OCI-LY1 (cell line): ENCODE measurements at regions not wholly inside any gene's neighbourhood (a gene's known extent, or its start where the extent isn't known, plus 50 kb on each side); places are given as distances from the start of the nearest gene placed in this dataset.

Experiments used
- H2AFZ ChIP-seq: fragments of 200-600 bp; sonication (generic), shearing (Covaris generic); 2 replicates; pipeline ENCODE4 v1.6.0; 2014; ENCODE audit warnings: antibody characterized with exemption, mild to moderate bottlenecking, low read length
- H3F3A ChIP-seq: fragments of 200-600 bp; sonication (generic), shearing (Covaris generic); 2 replicates; pipeline ENCODE4 v1.6.0; 2014; ENCODE audit warnings: mild to moderate bottlenecking, antibody characterized with exemption, low read length, moderate library complexity; ENCODE audit not compliant: insufficient read depth
- H3K27ac ChIP-seq: fragments of 200-600 bp; sonication (generic); 2 replicates; pipeline ENCODE4 v1.5.1; 2014; ENCODE audit warnings: low read length, mixed run types, mild to moderate bottlenecking, low read depth; ENCODE audit not compliant: poor library complexity, severe bottlenecking
- H3K27me3 ChIP-seq: fragments of 200-600 bp; sonication (generic); 2 replicates; pipeline ENCODE4 v1.6.0; 2014; ENCODE audit warnings: antibody characterized with exemption, mild to moderate bottlenecking, low read length, moderate library complexity; ENCODE audit not compliant: insufficient read depth
- H3K36me3 ChIP-seq: fragments of 200-600 bp; sonication (generic); 2 replicates; pipeline ENCODE4 v1.6.1; 2014; ENCODE audit warnings: mild to moderate bottlenecking, antibody characterized with exemption, low read length, moderate library complexity, mixed read lengths; ENCODE audit not compliant: insufficient read depth
- H3K4me1 ChIP-seq: fragments of 200-600 bp; sonication (generic); 2 replicates; pipeline ENCODE4 v1.5.1; 2014; ENCODE audit warnings: mild to moderate bottlenecking, low read length, moderate library complexity; ENCODE audit not compliant: insufficient read depth, severe bottlenecking
- H3K4me2 ChIP-seq: fragments of 200-600 bp; sonication (generic), shearing (Covaris generic); 2 replicates; pipeline ENCODE4 v1.6.1; 2014; ENCODE audit warnings: low read length
- H3K4me3 ChIP-seq: fragments of 200-600 bp; sonication (generic); 2 replicates; pipeline ENCODE4 v1.5.1; 2014; ENCODE audit warnings: low read length, low read depth, mild to moderate bottlenecking, mixed read lengths; ENCODE audit not compliant: poor library complexity, severe bottlenecking
- H3K79me2 ChIP-seq: fragments of 200-600 bp; shearing (Covaris generic); 2 replicates; pipeline ENCODE4 v1.6.1; 2016; ENCODE audit warnings: mixed run types, low read length, mixed read lengths; ENCODE audit not compliant: insufficient read depth
- H3K9ac ChIP-seq: fragments of 200-600 bp; sonication (generic), shearing (Covaris generic); 2 replicates; pipeline ENCODE4 v1.6.1; 2014; ENCODE audit warnings: mild to moderate bottlenecking, low read length, mixed read lengths
- H3K9me2 ChIP-seq: fragments of 200-600 bp; sonication (generic), shearing (Covaris generic); 2 replicates; pipeline ENCODE4 v1.6.1; 2014; ENCODE audit warnings: low read depth, mild to moderate bottlenecking, low read length, mixed read lengths
- H3K9me3 ChIP-seq: fragments of 200-600 bp; shearing (Covaris generic); 2 replicates; pipeline ENCODE4 v1.6.1; 2014; ENCODE audit warnings: low read length, mixed read lengths
- H4K20me1 ChIP-seq: fragments of 200-600 bp; sonication (generic), shearing (Covaris generic); 2 replicates; pipeline ENCODE4 v1.6.0; 2016; ENCODE audit warnings: mild to moderate bottlenecking, low read length; ENCODE audit not compliant: insufficient read depth
- EZH2 ChIP-seq: fragments of 200-600 bp; sonication (generic), shearing (Covaris generic); IDR thresholded peaks from 2 replicates; pipeline ENCODE4 v1.8.0; 2017; ENCODE audit warnings: borderline replicate concordance, mixed run types, mild to moderate bottlenecking, antibody characterized with exemption, low read length, moderate library complexity, mixed read lengths
- TF ChIP-seq, protein P1 (sequence below): fragments of 200-600 bp; sonication (generic), shearing (Covaris generic); IDR thresholded peaks from 2 replicates; pipeline ENCODE4 v1.5.1; 2017; ENCODE audit warnings: mild to moderate bottlenecking, antibody characterized with exemption, low read length, moderate library complexity, mixed read lengths

- Histone ChIP-seq H3K9ac (no peak overlapping the region), H3K36me3 (no peaks in the 10 kb centered on the region), H2AFZ (no peak overlapping the region), H4K20me1 (no peaks in the 10 kb centered on the region), H3K4me2 (no peak overlapping the region), H3F3A (no peaks in the 10 kb centered on the region), H3K27me3 (no peaks in the 10 kb centered on the region), H3K4me3 (no peak overlapping the region), H3K4me1 (no peaks in the 10 kb centered on the region), H3K9me3 (no peaks in the 10 kb centered on the region), H3K9me2 (no peaks in the 10 kb centered on the region), H3K79me2 (no peaks in the 10 kb centered on the region), H3K27ac (no peak overlapping the region)
- TF ChIP-seq, protein P1, sequence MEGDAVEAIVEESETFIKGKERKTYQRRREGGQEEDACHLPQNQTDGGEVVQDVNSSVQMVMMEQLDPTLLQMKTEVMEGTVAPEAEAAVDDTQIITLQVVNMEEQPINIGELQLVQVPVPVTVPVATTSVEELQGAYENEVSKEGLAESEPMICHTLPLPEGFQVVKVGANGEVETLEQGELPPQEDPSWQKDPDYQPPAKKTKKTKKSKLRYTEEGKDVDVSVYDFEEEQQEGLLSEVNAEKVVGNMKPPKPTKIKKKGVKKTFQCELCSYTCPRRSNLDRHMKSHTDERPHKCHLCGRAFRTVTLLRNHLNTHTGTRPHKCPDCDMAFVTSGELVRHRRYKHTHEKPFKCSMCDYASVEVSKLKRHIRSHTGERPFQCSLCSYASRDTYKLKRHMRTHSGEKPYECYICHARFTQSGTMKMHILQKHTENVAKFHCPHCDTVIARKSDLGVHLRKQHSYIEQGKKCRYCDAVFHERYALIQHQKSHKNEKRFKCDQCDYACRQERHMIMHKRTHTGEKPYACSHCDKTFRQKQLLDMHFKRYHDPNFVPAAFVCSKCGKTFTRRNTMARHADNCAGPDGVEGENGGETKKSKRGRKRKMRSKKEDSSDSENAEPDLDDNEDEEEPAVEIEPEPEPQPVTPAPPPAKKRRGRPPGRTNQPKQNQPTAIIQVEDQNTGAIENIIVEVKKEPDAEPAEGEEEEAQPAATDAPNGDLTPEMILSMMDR = no peak
- no peak for TF ChIP-seq EZH2
Measured at GRCh38 chr16:51761001-51761400, 609.9 kb upstream of the SALL1 start.

DNA sequence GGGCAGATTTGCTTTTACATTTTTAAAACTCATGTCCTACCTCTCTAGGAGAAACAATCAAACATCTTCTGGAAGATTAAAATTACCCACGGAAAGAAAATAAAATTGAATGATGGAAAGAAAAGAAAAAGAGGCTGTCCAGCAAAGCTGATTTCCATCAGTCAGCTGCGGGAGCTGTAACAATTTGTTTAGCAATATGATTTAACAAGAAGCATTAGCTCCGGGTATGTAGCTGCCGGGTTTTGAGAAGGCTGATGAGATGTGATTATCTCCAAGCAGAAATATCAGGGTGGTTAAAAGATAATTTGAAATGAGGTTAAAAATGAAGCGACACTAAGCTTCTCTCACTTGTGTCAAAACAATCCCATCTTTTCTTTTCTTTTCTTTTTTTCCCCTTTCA lies 608.9 kb upstream of the SALL1 start:
- Histone ChIP-seq H3F3A (no peaks in the 10 kb centered on the region), H3K4me3 (no peak overlapping the region), H4K20me1 (no peaks in the 10 kb centered on the region), H3K27me3 (no peaks in the 10 kb centered on the region), H3K4me1 (no peaks in the 10 kb centered on the region), H3K9me3 (no peaks in the 10 kb centered on the region), H2AFZ (no peak overlapping the region), H3K9me2 (no peaks in the 10 kb centered on the region), H3K4me2 (no peak overlapping the region), H3K9ac (no peak overlapping the region), H3K27ac (no peak overlapping the region), H3K79me2 (no peaks in the 10 kb centered on the region), H3K36me3 (no peaks in the 10 kb centered on the region)
- TF ChIP-seq, protein P1 = no peak
- no peak for TF ChIP-seq EZH2

DNA sequence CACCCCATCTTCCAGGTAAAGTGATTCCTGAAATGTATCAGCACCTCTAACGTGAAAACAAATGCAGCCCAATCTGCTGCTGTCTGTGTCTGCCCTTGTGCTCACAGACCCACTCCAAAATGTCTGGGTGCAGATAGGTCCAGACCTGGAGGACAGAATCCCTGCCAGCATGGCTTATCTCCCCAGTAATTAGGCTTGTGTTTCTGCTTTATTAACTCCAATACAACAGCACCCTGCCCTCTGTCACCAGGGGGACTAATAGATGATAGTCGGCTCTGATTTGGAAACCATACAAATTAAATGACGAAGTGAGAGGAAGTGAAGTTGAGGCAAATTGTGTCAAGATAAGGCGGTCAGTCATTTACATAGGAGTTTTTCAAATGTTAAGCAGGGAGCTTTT lies 608.3 kb upstream of the SALL1 start:
- Histone ChIP-seq H4K20me1 (no peaks in the 10 kb centered on the region), H3K4me3 (no peak overlapping the region), H3K9ac (no peak overlapping the region), H3K4me1 (no peaks in the 10 kb centered on the region), H3K27ac (no peak overlapping the region), H3K79me2 (no peaks in the 10 kb centered on the region), H2AFZ (no peak overlapping the region), H3K36me3 (no peaks in the 10 kb centered on the region), H3K9me3 (no peaks in the 10 kb centered on the region), H3K9me2 (no peaks in the 10 kb centered on the region), H3K4me2 (no peak overlapping the region), H3F3A (no peaks in the 10 kb centered on the region), H3K27me3 (no peaks in the 10 kb centered on the region)
- TF ChIP-seq, protein P1 = no peak
- TF ChIP-seq EZH2 = no peak
